HEK293 (cell line): ENCODE measurements at regions not wholly inside any gene's neighbourhood (a gene's known extent, or its start where the extent isn't known, plus 50 kb on each side); places are given as distances from the start of the nearest gene placed in this dataset.
"Not testable (repeated sequence)": the region's sequence is repeated elsewhere in the genome, so short reads cannot be mapped to it uniquely, and the experiment has no call there.

ENCODE experiments used
- CTCF ChIA-PET: fragments of 350-600 bp; formaldehyde crosslinking; extraction: SDS; loops from one replicate; lab custom pipeline; 2021; ENCODE audit warnings: antibody characterized with exemption; lab: Yijun Ruan, JAX
- POLR2A ChIA-PET: fragments of 300-600 bp; formaldehyde crosslinking; extraction: SDS; loops from one replicate; lab custom pipeline; 2020; ENCODE audit warnings: antibody characterized with exemption, inconsistent platforms; lab: Yijun Ruan, JAX
- H3K27ac ChIP-seq: fragments of 200-500 bp; sonication (Bioruptor generic); 2 replicates; pipeline ENCODE4 v1.5.1; 2014; ENCODE audit warnings: low read depth, low read length, control low read depth, inconsistent platforms; ENCODE audit errors: extremely low read depth
- H3K36me3 ChIP-seq, 2 experiments: fragments of 200-500 bp in 1 of 2; sonication (Bioruptor generic) in 1 of 2; 1 replicate in 1 of 2; 2 replicates in 1 of 2; pipeline ENCODE4 v1.5.1; 2014 to 2017; ENCODE audit warnings: inconsistent platforms in 2 of 2, low read length in 2 of 2; ENCODE audit not compliant: control insufficient read depth in 2 of 2, insufficient read depth in 1 of 2
- H3K4me1 ChIP-seq: fragments of 200-500 bp; sonication (Bioruptor generic); 2 replicates; pipeline ENCODE4 v1.5.1; 2014; ENCODE audit warnings: mild to moderate bottlenecking, low read length, inconsistent platforms; ENCODE audit not compliant: control insufficient read depth, insufficient read depth
- H3K4me3 ChIP-seq: 2 replicates; pipeline ENCODE4 v1.5.1; 2011; ENCODE audit warnings: low read depth, mild to moderate bottlenecking, control low read depth, low read length, moderate library complexity
- H3K9me3 ChIP-seq: fragments of 200-500 bp; sonication (Bioruptor generic); 2 replicates; pipeline ENCODE4 v1.5.1; 2014; ENCODE audit warnings: low read depth, low read length, inconsistent platforms; ENCODE audit not compliant: control insufficient read depth, insufficient read depth
- HOXD13 ChIP-seq: sonication (generic); formaldehyde crosslinking; IDR thresholded peaks from 2 replicates; pipeline ENCODE4 v1.8.0; 2022; ENCODE audit warnings: missing genetic modification reagents, borderline replicate concordance
- INSM2 ChIP-seq: fragments of 450-650 bp; formaldehyde crosslinking; IDR thresholded peaks from 2 replicates; pipeline ENCODE4 v1.5.1; 2016; ENCODE audit warnings: missing biosample characterization, missing genetic modification characterization
- REPIN1 ChIP-seq: fragments of 450-650 bp; formaldehyde crosslinking; IDR thresholded peaks from 2 replicates; pipeline ENCODE4 v1.5.1; 2017; ENCODE audit warnings: missing biosample characterization, missing genetic modification characterization, low read depth
- ZNF138 ChIP-seq: fragments of 450-650 bp; formaldehyde crosslinking; IDR thresholded peaks from 2 replicates; pipeline ENCODE4 v1.5.1; 2016; ENCODE audit warnings: missing biosample characterization, missing genetic modification characterization, borderline replicate concordance
- ZNF16 ChIP-seq: fragments of 450-650 bp; formaldehyde crosslinking; IDR thresholded peaks from 2 replicates; pipeline ENCODE4 v1.5.1; 2016; ENCODE audit warnings: low read depth, missing biosample characterization, missing genetic modification characterization
- ZNF292 ChIP-seq: fragments of 450-650 bp; formaldehyde crosslinking; IDR thresholded peaks from 2 replicates; pipeline ENCODE4 v1.5.1; 2016; ENCODE audit warnings: low read depth, missing biosample characterization, missing genetic modification characterization, borderline replicate concordance
- ZNF548 ChIP-seq: fragments of 450-650 bp; formaldehyde crosslinking; IDR thresholded peaks from 2 replicates; pipeline ENCODE4 v1.5.1; 2016; ENCODE audit warnings: missing biosample characterization, missing genetic modification characterization
- ZNF768 ChIP-seq: fragments of 450-650 bp; formaldehyde crosslinking; IDR thresholded peaks from 2 replicates; pipeline ENCODE4 v1.5.1; 2018; ENCODE audit warnings: missing biosample characterization, mild to moderate bottlenecking, missing genetic modification characterization
- ZNF792 ChIP-seq: fragments of 450-650 bp; formaldehyde crosslinking; IDR thresholded peaks from 2 replicates; pipeline ENCODE4 v1.5.1; 2016; ENCODE audit warnings: missing biosample characterization, missing genetic modification characterization
- TF ChIP-seq, protein P1 (sequence below): fragments of 450-650 bp; formaldehyde crosslinking; IDR thresholded peaks from 2 replicates; pipeline ENCODE4 v1.5.1; 2016; ENCODE audit warnings: missing biosample characterization, missing genetic modification characterization, low read depth
- TF ChIP-seq, protein P2 (sequence below): fragments of 450-650 bp; formaldehyde crosslinking; IDR thresholded peaks from 2 replicates; pipeline ENCODE4 v1.5.1; 2016; ENCODE audit warnings: missing biosample characterization, missing genetic modification characterization
- TF ChIP-seq, protein P3 (sequence below): fragments of 450-650 bp; formaldehyde crosslinking; IDR thresholded peaks from 2 replicates; pipeline ENCODE4 v1.5.1; 2016; ENCODE audit warnings: missing biosample characterization, missing genetic modification characterization

GRCh38 chr9:92203887-92204286 lies 88.7 kb upstream of the SPTLC1 start:
- H3K27ac ChIP-seq, H3K36me3 ChIP-seq, H3K4me3 ChIP-seq, POLR2A ChIA-PET, H3K9me3 ChIP-seq, H3K4me1 ChIP-seq: not testable (repeated sequence)
- TF ChIP-seq ZNF548 (tag by site-specific recombination), result peak; percentile 88
- CTCF ChIA-PET, result interaction anchor here (0.6 to 1.2 kb wide), 2 partner anchors 63 to 418 kb away, joined by 5 to 6 read pairs; no protein-coding TSS in a partner anchor

GRCh38 chr9:92198237-92198636 lies 83.0 kb upstream of the SPTLC1 start:
- H3K36me3 ChIP-seq, H3K4me3 ChIP-seq, H3K9me3 ChIP-seq, POLR2A ChIA-PET, H3K4me1 ChIP-seq, CTCF ChIA-PET, H3K27ac ChIP-seq: not testable (repeated sequence)

DNA sequence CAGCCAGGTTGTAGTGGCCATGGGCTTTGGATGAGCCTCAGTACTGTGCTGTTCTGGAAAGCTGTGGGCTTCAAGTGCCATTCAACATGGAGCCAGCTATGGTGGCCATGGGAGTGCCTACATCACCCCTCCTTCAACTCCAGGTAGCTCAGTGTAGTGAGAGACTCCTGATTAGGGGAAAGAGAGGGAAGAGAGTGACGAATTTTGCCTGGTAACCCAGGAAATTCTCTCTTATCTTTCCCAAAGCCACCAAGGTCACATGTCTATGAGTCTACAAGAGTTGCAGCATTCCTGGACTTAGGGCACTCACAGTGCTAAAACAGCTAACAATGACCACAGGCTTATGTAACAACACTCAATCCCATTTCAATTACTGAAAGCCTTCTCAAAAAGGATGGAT lies 81.7 kb upstream of the SPTLC1 start:
- no peak overlapping the region for H3K4me3 ChIP-seq
- no peaks in the 10 kb centered on the region for H3K36me3 ChIP-seq
- no peaks in the 10 kb centered on the region for H3K4me1 ChIP-seq
- no peaks in the 10 kb centered on the region for H3K9me3 ChIP-seq
- H3K27ac ChIP-seq, result no peak overlapping the region
- CTCF ChIA-PET, result interaction anchor here (0.9 to 1.4 kb wide), 2 partner anchors 20 to 56 kb away, joined by 4 read pairs; no protein-coding TSS in a partner anchor
- POLR2A ChIA-PET, result no interaction called here
- TF ChIP-seq HOXD13 (CRISPR knock-in tag) (no peak), ZNF16 (no peak), INSM2 (tag by site-specific recombination) (no peak), ZNF138 (tag by site-specific recombination) (no peak), REPIN1 (tag by site-specific recombination) (no peak), ZNF792 (tag by site-specific recombination) (no peak), ZNF292 (tag by site-specific recombination) (no peak), ZNF768 (tag by site-specific recombination) (no peak)
- TF ChIP-seq, protein P1, sequence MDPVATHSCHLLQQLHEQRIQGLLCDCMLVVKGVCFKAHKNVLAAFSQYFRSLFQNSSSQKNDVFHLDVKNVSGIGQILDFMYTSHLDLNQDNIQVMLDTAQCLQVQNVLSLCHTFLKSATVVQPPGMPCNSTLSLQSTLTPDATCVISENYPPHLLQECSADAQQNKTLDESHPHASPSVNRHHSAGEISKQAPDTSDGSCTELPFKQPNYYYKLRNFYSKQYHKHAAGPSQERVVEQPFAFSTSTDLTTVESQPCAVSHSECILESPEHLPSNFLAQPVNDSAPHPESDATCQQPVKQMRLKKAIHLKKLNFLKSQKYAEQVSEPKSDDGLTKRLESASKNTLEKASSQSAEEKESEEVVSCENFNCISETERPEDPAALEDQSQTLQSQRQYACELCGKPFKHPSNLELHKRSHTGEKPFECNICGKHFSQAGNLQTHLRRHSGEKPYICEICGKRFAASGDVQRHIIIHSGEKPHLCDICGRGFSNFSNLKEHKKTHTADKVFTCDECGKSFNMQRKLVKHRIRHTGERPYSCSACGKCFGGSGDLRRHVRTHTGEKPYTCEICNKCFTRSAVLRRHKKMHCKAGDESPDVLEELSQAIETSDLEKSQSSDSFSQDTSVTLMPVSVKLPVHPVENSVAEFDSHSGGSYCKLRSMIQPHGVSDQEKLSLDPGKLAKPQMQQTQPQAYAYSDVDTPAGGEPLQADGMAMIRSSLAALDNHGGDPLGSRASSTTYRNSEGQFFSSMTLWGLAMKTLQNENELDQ (tag by site-specific recombination), result no peak
- TF ChIP-seq, protein P2, sequence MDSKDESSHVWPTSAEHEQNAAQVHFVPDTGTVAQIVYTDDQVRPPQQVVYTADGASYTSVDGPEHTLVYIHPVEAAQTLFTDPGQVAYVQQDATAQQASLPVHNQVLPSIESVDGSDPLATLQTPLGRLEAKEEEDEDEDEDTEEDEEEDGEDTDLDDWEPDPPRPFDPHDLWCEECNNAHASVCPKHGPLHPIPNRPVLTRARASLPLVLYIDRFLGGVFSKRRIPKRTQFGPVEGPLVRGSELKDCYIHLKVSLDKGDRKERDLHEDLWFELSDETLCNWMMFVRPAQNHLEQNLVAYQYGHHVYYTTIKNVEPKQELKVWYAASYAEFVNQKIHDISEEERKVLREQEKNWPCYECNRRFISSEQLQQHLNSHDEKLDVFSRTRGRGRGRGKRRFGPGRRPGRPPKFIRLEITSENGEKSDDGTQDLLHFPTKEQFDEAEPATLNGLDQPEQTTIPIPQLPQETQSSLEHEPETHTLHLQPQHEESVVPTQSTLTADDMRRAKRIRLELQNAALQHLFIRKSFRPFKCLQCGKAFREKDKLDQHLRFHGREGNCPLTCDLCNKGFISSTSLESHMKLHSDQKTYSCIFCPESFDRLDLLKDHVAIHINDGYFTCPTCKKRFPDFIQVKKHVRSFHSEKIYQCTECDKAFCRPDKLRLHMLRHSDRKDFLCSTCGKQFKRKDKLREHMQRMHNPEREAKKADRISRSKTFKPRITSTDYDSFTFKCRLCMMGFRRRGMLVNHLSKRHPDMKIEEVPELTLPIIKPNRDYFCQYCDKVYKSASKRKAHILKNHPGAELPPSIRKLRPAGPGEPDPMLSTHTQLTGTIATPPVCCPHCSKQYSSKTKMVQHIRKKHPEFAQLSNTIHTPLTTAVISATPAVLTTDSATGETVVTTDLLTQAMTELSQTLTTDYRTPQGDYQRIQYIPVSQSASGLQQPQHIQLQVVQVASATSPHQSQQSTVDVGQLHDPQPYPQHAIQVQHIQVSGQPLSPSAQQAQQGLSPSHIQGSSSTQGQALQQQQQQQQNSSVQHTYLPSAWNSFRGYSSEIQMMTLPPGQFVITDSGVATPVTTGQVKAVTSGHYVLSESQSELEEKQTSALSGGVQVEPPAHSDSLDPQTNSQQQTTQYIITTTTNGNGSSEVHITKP (tag by site-specific recombination), result no peak
- TF ChIP-seq, protein P3, sequence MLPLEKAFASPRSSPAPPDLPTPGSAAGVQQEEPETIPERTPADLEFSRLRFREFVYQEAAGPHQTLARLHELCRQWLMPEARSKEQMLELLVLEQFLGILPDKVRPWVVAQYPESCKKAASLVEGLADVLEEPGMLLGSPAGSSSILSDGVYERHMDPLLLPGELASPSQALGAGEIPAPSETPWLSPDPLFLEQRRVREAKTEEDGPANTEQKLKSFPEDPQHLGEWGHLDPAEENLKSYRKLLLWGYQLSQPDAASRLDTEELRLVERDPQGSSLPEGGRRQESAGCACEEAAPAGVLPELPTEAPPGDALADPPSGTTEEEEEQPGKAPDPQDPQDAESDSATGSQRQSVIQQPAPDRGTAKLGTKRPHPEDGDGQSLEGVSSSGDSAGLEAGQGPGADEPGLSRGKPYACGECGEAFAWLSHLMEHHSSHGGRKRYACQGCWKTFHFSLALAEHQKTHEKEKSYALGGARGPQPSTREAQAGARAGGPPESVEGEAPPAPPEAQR (tag by site-specific recombination), result no peak
- TF ChIP-seq, all 188 proteins: peak for 0
